ENCODE measurements at regions not wholly inside any gene's neighbourhood (a gene's known extent, or its start where the extent isn't known, plus 50 kb on each side); places are given as distances from the start of the nearest gene placed in this dataset.
A peak's percentile ranks its signal among the peaks of the same experiment; 100 is the strongest.

DNA sequence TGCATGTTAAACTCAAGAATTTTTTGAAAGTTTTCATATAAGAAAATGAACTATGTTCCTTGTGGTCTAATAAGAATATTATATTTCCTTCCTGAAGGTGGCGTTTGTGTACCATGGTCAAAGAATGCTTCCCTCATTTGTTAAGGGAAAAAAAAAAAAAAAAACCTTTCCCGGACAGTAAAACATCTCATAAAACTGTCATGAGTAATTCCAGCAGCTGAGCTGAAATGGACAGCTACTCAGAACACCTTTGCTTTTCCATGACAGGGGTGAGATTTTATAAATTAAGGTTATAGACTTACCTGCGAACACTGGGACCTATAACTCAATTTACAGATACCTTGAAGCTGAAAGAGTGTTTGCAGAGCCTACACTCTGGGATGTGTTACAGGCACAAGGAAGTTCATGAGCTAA is 113.2 kb upstream of the RANBP3L start:
- no peak overlapping the region for H3K4me2 ChIP-seq (ENCODE audit: control insufficient read depth, extremely low read depth, insufficient read depth, low read depth, low read length)
- no peaks in the 10 kb centered on the region for H3K79me2 ChIP-seq (ENCODE audit: control insufficient read depth, insufficient read depth, low read length)
- H3K27me3 ChIP-seq (ENCODE audit: control insufficient read depth, extremely low read depth, insufficient read depth, low read length) = no peaks in the 10 kb centered on the region
- no peak overlapping the region for H3K27ac ChIP-seq (ENCODE audit: control insufficient read depth, insufficient read depth, low read length)
- H3K4me1 ChIP-seq (ENCODE audit: control insufficient read depth, extremely low read depth, insufficient read depth, low read length) = peaks cover 27% of the 10 kb centered on the region
- no peaks in the 10 kb centered on the region for H3K9me1 ChIP-seq (ENCODE audit: control insufficient read depth, extremely low read depth, insufficient read depth, low read length)
- no peak for TF ChIP-seq EZH2 (IDR thresholded peaks at IDR 0.05; ENCODE audit: low read length)
- peak in 2 of 3 experiments; percentile 14 to 34 for TF ChIP-seq CTCF (optimal IDR thresholded peaks at IDR 0.05 in 1 of 3, IDR thresholded peaks at IDR 0.05 in 1 of 3, conservative IDR thresholded peaks at IDR 0.05 in 1 of 3; ENCODE audit: extremely low read depth in 1 of 3, insufficient read depth in 2 of 3, low read length in 3 of 3)
- H3K9me3 ChIP-seq (ENCODE audit: control insufficient read depth, low read depth, low read length) = no peaks in the 10 kb centered on the region
- dilution Hi-C loops (cut with MboI; ENCODE audit: extremely low pct_ligation_motif_present, low sequenced_read_pairs) = no loop called here
- FAIRE-seq (peak; percentile 9), DNase-seq (ENCODE audit: low read depth, low spot score) (peak; percentile 13)
- H3K9ac ChIP-seq (ENCODE audit: control insufficient read depth, extremely low read depth, insufficient read depth, low read length) = no peak overlapping the region
- H2AFZ ChIP-seq (ENCODE audit: control insufficient read depth, low read length) = no peak overlapping the region
- H3K4me3 ChIP-seq (ENCODE audit: control insufficient read depth in 2 of 3, extremely low read depth in 1 of 3, insufficient read depth in 2 of 3, low read depth in 1 of 3, low read length in 3 of 3) = no peak overlapping the region
- H3K36me3 ChIP-seq (ENCODE audit: control insufficient read depth in 2 of 2, extremely low read depth in 1 of 2, insufficient read depth in 2 of 2, low read length in 2 of 2) = no peaks in the 10 kb centered on the region
- no peaks in the 10 kb centered on the region for H4K20me1 ChIP-seq (ENCODE audit: control insufficient read depth, extremely low read depth, insufficient read depth, low read length)

- dilution Hi-C loops (cut with MboI; ENCODE audit: extremely low pct_ligation_motif_present, low sequenced_read_pairs) = no loop called here
- no peak overlapping the region for H3K27ac ChIP-seq (ENCODE audit: control insufficient read depth, insufficient read depth, low read length)
- FAIRE-seq = no peak
These were observed 114.9 kb upstream of the RANBP3L start for GRCh38 chr5:36416605-36417004.

DNA sequence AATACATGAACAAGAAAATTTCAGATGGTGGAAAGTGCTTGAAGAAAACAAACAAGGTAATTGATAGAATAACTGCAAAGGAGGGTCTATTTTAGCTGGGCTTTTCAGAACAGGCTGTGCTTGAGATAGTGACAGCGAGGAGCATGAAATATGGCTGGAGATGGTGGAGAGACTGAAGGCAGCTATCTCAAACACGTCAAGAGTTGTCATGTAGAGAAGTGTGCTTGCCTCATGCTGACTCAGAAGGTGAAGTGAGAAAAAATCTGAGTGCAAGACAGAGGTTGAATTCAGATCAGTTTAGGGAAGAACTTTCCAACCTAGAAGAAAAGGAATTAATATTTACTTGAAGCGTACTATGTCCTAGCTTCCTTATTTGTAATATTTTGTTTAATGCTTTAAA is 115.5 kb upstream of the RANBP3L start:
- H3K9me3 ChIP-seq (ENCODE audit: control insufficient read depth, low read depth, low read length) = no peaks in the 10 kb centered on the region
- no peaks in the 10 kb centered on the region for H3K27me3 ChIP-seq (ENCODE audit: control insufficient read depth, extremely low read depth, insufficient read depth, low read length)
- DNase-seq (ENCODE audit: low read depth, low spot score) (peak; percentile 23), FAIRE-seq (peak; percentile 92)
- H2AFZ ChIP-seq (ENCODE audit: control insufficient read depth, low read length) = no peak overlapping the region
- peak overlapping the region; percentile 68 for H3K27ac ChIP-seq (ENCODE audit: control insufficient read depth, insufficient read depth, low read length)
- peak overlapping the region; percentile 43 for H3K4me2 ChIP-seq (ENCODE audit: control insufficient read depth, extremely low read depth, insufficient read depth, low read depth, low read length)
- no peaks in the 10 kb centered on the region for H4K20me1 ChIP-seq (ENCODE audit: control insufficient read depth, extremely low read depth, insufficient read depth, low read length)
- peaks cover 27% of the 10 kb centered on the region for H3K4me1 ChIP-seq (ENCODE audit: control insufficient read depth, extremely low read depth, insufficient read depth, low read length)
- dilution Hi-C loops (cut with MboI; ENCODE audit: extremely low pct_ligation_motif_present, low sequenced_read_pairs) = no loop called here
- no peaks in the 10 kb centered on the region for H3K79me2 ChIP-seq (ENCODE audit: control insufficient read depth, insufficient read depth, low read length)
- no peak for TF ChIP-seq CTCF (optimal IDR thresholded peaks at IDR 0.05 in 1 of 3, IDR thresholded peaks at IDR 0.05 in 1 of 3, conservative IDR thresholded peaks at IDR 0.05 in 1 of 3; ENCODE audit: extremely low read depth in 1 of 3, insufficient read depth in 2 of 3, low read length in 3 of 3)
- no peak for TF ChIP-seq EZH2 (IDR thresholded peaks at IDR 0.05; ENCODE audit: low read length)
- H3K36me3 ChIP-seq (ENCODE audit: control insufficient read depth in 2 of 2, extremely low read depth in 1 of 2, insufficient read depth in 2 of 2, low read length in 2 of 2) = no peaks in the 10 kb centered on the region
- H3K9me1 ChIP-seq (ENCODE audit: control insufficient read depth, extremely low read depth, insufficient read depth, low read length) = no peaks in the 10 kb centered on the region
- no peak overlapping the region for H3K9ac ChIP-seq (ENCODE audit: control insufficient read depth, extremely low read depth, insufficient read depth, low read length)
- no peak overlapping the region for H3K4me3 ChIP-seq (ENCODE audit: control insufficient read depth in 2 of 3, extremely low read depth in 1 of 3, insufficient read depth in 2 of 3, low read depth in 1 of 3, low read length in 3 of 3)

More at GRCh38 chr5:36416605-36417004, 114.9 kb upstream of the RANBP3L start:
- Histone ChIP-seq H3K4me2 (ENCODE audit: control insufficient read depth, extremely low read depth, insufficient read depth, low read depth, low read length) (no peak overlapping the region), H3K9ac (ENCODE audit: control insufficient read depth, extremely low read depth, insufficient read depth, low read length) (no peak overlapping the region), H3K9me3 (ENCODE audit: control insufficient read depth, low read depth, low read length) (no peaks in the 10 kb centered on the region), H3K79me2 (ENCODE audit: control insufficient read depth, insufficient read depth, low read length) (no peaks in the 10 kb centered on the region), H3K9me1 (ENCODE audit: control insufficient read depth, extremely low read depth, insufficient read depth, low read length) (no peaks in the 10 kb centered on the region), H2AFZ (ENCODE audit: control insufficient read depth, low read length) (no peak overlapping the region), H3K4me3 (ENCODE audit: control insufficient read depth in 2 of 3, extremely low read depth in 1 of 3, insufficient read depth in 2 of 3, low read depth in 1 of 3, low read length in 3 of 3) (no peak overlapping the region), H3K4me1 (ENCODE audit: control insufficient read depth, extremely low read depth, insufficient read depth, low read length) (peaks cover 27% of the 10 kb centered on the region), H3K27me3 (ENCODE audit: control insufficient read depth, extremely low read depth, insufficient read depth, low read length) (no peaks in the 10 kb centered on the region), H4K20me1 (ENCODE audit: control insufficient read depth, extremely low read depth, insufficient read depth, low read length) (no peaks in the 10 kb centered on the region), H3K36me3 (ENCODE audit: control insufficient read depth in 2 of 2, extremely low read depth in 1 of 2, insufficient read depth in 2 of 2, low read length in 2 of 2) (no peaks in the 10 kb centered on the region)
- no peak for TF ChIP-seq EZH2 (IDR thresholded peaks at IDR 0.05; ENCODE audit: low read length)
- DNase-seq (ENCODE audit: low read depth, low spot score) = no peak

Measured in keratinocyte (primary cell).